MG63 (cell line): ENCODE measurements at regions not wholly inside any gene's neighbourhood (a gene's known extent, or its start where the extent isn't known, plus 50 kb on each side); places are given as distances from the start of the nearest gene placed in this dataset.

Experiments used
- DNase-seq: peaks from one replicate; pipeline ENCODE4 v3.0.0-alpha.2; 2020
- H3K27me3 ChIP-seq: fragments of 250-450 bp; sonication (Bioruptor Pico); 2 replicates; pipeline ENCODE4 v1.5.1; 2020; ENCODE audit warnings: mild to moderate bottlenecking, moderate library complexity
- H3K36me3 ChIP-seq: fragments of 250-450 bp; sonication (Bioruptor Pico); 2 replicates; pipeline ENCODE4 v1.5.1; 2020; ENCODE audit warnings: mild to moderate bottlenecking, moderate library complexity
- H3K4me3 ChIP-seq: fragments of 250-450 bp; sonication (Bioruptor Pico); 2 replicates; pipeline ENCODE4 v1.5.1; 2020; ENCODE audit warnings: mild to moderate bottlenecking, moderate library complexity
- H3K9me3 ChIP-seq: fragments of 250-450 bp; sonication (Bioruptor Pico); 2 replicates; pipeline ENCODE4 v1.5.1; 2020; ENCODE audit warnings: mild to moderate bottlenecking, moderate library complexity

DNA sequence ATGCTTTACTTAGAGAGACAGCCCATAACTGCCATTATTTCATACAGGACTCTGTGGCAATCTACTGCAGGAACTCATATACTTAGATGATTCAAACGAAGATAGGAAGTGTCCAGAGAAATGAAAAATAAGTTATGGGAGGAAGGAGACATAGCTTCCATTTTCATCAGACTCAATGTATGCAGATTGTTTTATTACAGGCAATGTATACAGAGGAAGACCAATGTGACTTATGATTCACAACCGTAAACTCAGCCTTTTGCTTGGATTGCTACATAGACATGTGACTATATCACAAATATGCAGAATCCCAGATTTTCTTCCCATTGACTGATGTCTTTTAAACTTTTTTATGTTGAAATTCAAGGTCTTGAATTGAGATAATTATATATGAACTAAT, 793.4 kb downstream of the SATB2 start:
- H3K4me3 ChIP-seq: no peak overlapping the region
- no peaks in the 10 kb centered on the region for H3K27me3 ChIP-seq
- no peaks in the 10 kb centered on the region for H3K36me3 ChIP-seq
- no peak for DNase-seq
- no peaks in the 10 kb centered on the region for H3K9me3 ChIP-seq

DNA sequence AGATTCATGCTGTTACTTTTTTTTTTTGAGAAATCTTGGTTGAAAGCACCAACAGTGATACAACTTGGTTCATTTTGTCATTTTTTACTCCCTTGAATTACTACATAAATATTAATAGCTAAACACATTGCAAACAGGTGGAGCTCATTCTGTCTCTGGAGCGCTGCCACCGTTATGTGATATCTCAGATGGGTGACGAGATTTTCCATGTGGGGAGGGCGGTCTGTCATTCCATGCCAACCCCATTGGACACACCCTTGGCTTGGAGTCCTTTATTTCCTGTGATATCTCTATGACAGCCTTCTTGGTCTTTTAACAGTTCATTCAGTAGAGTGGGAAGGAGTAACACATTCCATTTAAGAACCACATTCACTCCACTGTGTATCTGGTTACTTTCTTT, 794.8 kb downstream of the SATB2 start:
- no peak overlapping the region for H3K4me3 ChIP-seq
- H3K27me3 ChIP-seq: no peaks in the 10 kb centered on the region
- no peaks in the 10 kb centered on the region for H3K36me3 ChIP-seq
- no peaks in the 10 kb centered on the region for H3K9me3 ChIP-seq
- DNase-seq: no peak

DNA sequence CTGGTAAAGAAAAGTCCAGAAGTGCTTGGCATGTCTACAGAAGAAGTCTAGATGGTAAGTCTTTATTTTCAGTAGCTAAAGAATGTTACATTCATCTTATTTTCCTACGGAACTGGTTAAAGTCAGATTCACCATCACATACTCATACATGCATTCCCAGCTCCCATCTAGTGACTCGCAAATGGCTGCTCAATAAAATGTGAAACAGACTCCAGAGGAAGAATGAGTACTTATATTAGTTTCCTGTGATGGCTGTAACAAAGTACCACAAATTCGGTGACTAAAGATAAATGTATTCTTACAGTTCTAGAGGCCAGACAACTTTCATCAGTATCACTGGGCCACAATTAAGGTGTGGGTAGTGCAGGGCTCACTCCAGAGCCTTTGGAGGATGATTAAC, 797.2 kb downstream of the SATB2 start:
- no peaks in the 10 kb centered on the region for H3K9me3 ChIP-seq
- no peaks in the 10 kb centered on the region for H3K36me3 ChIP-seq
- no peak for DNase-seq
- H3K4me3 ChIP-seq: no peak overlapping the region
- H3K27me3 ChIP-seq: no peaks in the 10 kb centered on the region

DNA sequence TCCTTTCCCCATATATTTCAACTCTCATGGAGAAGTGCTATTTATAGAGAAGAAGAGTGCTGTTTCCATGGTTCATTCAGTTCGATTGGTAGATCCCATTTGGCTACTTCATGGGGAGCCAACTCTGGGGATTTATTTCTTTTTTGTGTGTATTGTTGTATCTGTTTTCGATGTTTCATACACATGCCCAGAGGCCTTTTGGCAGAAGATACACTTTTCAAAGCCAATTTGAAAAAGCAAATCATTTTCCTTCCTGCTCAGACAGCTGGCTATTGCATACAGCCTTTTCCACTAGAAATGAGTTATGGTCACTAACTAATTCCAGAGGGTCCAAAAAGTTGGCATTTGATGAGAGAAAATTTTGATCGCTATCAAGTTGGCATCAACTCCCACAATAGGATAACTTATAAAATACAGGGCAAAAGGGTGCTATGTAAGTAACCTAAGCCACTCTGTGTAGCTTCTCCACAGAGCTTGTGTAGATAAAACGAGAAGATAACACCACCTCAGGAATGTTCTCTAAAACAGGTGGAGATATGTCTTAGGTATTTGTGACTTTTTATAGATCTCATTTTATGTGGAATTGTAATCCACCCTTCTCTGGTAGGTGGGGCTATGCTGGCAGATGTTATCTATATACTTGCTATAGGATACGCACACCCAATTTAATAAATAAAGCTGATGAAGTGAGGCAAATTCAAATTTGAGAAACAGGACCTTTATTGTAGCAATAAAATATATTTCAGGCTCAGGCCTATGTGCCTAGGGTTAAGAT, 798.5 kb downstream of the SATB2 start:
- no peak for DNase-seq
- H3K9me3 ChIP-seq: no peaks in the 10 kb centered on the region

DNA sequence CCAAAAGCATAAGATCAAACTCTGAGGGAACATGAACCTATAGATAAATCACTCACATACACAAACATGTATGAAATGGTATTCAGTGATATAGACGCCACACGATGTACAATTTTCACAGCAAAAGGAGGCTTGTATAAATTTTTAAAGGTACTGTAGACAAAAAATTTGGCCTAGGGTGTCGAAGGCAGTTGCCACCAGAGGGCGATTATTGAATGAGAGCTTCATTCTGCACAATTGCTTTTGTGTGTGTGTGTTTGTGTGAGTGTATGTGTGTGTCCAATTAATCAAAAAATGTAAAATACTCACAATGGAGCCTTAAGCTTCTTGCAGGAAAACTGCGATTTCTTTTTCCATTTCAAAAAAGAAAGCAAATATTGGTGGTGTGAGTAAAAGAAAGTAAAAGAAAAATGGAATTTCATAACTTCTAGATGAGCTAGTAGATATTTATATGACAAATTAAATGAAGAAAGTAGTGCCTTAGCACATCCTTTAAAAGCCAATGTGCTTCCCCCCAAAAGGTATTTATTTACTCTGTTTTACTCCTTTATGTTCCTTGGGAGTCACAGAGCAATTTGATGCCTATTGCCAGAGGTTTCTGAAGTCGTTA, 800.1 kb downstream of the SATB2 start:
- H3K27me3 ChIP-seq: no peaks in the 10 kb centered on the region
- peak; percentile 12 for DNase-seq
- no peaks in the 10 kb centered on the region for H3K9me3 ChIP-seq
- H3K4me3 ChIP-seq: no peak overlapping the region
- no peaks in the 10 kb centered on the region for H3K36me3 ChIP-seq

More for the DNA sequence above, 798.5 kb downstream of the SATB2 start:
- H3K27me3 ChIP-seq: no peaks in the 10 kb centered on the region
- no peaks in the 10 kb centered on the region for H3K36me3 ChIP-seq
- H3K4me3 ChIP-seq: no peak overlapping the region

DNA sequence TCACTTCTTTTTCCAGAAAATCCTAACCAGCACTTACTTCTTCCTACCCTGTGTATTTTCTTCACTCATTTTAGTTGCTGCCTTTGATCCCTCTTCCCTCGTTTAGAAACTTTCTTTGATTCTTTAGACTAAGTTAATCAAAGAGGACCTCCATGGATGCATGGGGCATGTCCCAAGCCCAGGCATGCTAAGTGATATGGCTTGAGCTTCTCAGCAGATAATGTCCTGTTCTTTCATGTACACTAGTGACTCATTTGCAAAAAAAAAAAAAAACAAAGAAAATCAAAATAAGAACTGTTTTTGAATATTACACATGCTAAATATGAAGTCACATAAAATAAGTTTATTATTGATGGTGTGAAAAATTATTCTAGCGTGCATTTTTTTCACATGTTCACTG, 800.9 kb downstream of the SATB2 start:
- H3K27me3 ChIP-seq: 0 out of 2 replicates have a peak, but pooled peaks cover 3% of the 10 kb centered on the region
- DNase-seq: no peak

DNA sequence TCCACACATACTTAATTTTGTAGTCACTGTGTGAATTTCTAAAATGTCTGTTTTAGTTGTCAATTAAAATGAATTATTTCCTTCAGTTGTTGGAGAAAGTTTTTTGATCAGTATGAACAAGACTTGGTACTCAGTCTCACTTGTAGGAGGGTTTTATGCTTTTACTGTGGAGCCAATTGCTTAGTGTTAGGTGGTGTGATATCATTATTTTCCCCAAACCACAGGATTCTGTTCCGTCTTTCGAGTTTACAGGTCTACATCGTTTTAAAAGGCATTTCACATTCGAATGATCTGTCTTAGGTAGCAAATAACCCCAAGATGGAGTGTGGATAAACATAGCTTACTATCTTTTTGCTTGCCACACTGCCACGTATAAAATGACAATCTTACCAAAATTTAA, 803.1 kb downstream of the SATB2 start:
- Histone ChIP-seq H3K36me3 (no peaks in the 10 kb centered on the region), H3K27me3 (0 out of 2 replicates have a peak, but pooled peaks cover 3% of the 10 kb centered on the region), H3K4me3 (no peak overlapping the region), H3K9me3 (no peaks in the 10 kb centered on the region)
- DNase-seq: no peak

More for the DNA sequence above, 800.9 kb downstream of the SATB2 start:
- Histone ChIP-seq H3K36me3 (no peaks in the 10 kb centered on the region), H3K4me3 (no peak overlapping the region), H3K9me3 (no peaks in the 10 kb centered on the region)

DNA sequence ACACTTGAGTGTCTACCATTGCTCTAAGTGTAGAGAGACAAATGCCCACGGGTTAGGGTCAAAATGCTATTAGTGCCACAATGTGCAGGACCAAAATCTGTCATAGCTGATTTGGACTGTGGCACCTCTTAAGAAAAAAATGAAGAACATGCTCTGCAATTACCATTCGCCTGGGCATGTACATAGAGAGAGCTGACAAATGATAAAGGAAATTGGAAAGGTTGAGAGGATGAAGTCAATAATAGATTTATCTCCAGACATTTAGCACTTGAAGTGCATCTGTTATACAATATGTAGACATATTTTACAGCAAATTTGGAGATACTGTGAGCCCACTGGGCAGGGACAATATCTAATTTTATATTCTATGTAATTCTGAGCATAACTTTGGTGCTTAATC, 804.4 kb downstream of the SATB2 start:
- DNase-seq: no peak
- no peaks in the 10 kb centered on the region for H3K36me3 ChIP-seq
- no peak overlapping the region for H3K4me3 ChIP-seq
- H3K9me3 ChIP-seq: no peaks in the 10 kb centered on the region
- H3K27me3 ChIP-seq: 0 out of 2 replicates have a peak, but pooled peaks cover 3% of the 10 kb centered on the region

DNA sequence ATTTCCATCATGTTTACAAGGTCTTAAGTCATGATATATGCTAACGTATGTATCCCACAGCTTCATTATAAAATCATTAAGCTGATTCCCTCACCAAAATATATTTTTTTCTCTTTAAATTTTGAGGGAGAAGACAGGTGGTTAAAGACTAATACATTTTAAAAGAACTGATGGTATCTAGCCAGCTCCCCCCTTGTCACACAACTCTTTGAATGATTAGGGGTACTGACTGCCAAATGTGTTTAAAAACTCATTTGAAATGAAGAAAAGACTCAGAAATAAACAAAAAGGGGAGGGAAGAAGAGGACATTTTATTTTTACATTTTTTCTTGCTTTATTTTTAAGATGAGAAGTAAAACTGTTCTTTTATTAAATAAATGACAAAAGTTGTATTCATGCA, 805.3 kb downstream of the SATB2 start:
- DNase-seq: no peak
- Histone ChIP-seq H3K27me3 (0 out of 2 replicates have a peak, but pooled peaks cover 3% of the 10 kb centered on the region), H3K4me3 (no peak overlapping the region), H3K9me3 (no peaks in the 10 kb centered on the region), H3K36me3 (no peaks in the 10 kb centered on the region)

DNA sequence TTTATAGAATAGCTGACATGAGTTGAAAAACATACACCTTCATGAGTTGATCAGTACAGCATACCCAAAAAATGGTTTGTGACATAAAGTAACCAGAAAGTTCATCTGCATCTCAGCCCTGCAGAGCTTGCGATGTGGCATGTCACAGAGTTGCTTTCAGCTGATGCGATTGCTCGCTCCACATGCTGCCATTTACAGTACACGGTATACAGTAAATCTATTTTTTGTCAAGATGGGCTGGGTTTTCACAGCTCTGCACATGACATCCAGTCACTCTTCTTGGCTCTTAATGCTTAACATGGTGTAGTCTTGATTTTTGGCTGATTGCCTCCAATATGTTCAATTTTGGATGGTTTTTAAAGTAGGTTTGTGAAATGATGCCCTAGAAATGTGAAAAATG, 811.9 kb downstream of the SATB2 start:
- Histone ChIP-seq H3K36me3 (no peaks in the 10 kb centered on the region), H3K4me3 (no peak overlapping the region), H3K27me3 (no peaks in the 10 kb centered on the region), H3K9me3 (no peaks in the 10 kb centered on the region)
- DNase-seq: no peak

DNA sequence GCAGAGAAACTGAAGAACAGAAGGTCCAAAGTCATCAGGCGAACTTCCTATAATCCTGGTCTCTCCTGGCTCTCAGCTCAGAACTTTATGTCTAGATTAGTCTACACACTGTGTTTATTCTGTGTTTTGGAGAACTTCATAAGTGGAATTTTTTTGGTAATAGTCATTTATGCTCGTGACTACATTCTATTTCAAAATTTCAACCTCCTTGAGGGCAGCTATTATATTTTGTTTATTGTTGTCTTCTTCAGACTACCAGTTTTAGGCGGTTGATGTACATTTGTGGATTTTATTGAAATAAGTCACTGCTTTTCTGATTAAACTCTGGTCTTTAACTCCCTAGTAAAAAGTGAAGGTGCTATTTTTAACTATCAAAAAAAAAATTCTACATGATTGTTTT, 816.6 kb downstream of the SATB2 start:
- Histone ChIP-seq H3K4me3 (no peak overlapping the region), H3K9me3 (no peaks in the 10 kb centered on the region), H3K36me3 (no peaks in the 10 kb centered on the region), H3K27me3 (no peaks in the 10 kb centered on the region)
- no peak for DNase-seq

DNA sequence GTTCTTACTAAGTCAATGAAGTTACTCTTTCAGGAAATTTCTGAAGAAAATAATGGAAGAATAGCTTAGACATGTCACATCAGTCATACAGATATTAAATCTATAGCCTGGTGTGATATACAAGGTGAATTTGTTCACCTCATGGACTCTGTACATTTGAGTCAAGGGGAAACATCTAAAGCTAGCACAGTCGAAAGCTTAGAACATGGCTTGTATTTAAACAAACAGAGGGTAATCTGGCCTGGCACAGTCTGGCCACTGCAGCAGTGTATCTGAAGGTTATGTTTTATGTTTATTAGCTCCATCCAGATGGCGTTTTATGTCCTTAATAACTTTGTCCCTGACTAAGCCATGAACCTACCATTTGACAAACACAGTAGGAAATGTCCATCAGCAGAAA, 817.3 kb downstream of the SATB2 start:
- no peak overlapping the region for H3K4me3 ChIP-seq
- H3K27me3 ChIP-seq: no peaks in the 10 kb centered on the region
- no peaks in the 10 kb centered on the region for H3K36me3 ChIP-seq
- no peak for DNase-seq
- H3K9me3 ChIP-seq: no peaks in the 10 kb centered on the region

DNA sequence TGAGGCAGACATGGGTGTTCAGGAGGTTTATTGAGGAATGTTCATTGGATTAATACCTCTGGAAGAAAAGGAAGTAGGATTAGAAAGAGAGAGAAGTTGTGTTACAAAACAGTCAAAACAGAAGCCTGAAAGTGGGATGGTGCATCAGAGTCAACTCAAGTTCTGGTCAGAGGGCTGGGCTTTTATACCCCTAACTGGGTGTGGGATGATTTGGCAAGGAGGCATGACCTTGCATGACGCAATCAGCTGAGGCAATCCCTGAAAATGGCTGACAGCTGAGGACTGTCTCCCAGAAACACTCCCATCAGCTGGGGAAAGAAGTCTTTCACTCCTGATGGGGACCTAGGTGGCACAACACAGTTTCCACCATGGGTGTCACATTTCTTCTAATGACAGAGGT, 818.2 kb downstream of the SATB2 start:
- no peak for DNase-seq
- Histone ChIP-seq H3K27me3 (no peaks in the 10 kb centered on the region), H3K36me3 (no peaks in the 10 kb centered on the region), H3K4me3 (no peak overlapping the region), H3K9me3 (no peaks in the 10 kb centered on the region)

DNA sequence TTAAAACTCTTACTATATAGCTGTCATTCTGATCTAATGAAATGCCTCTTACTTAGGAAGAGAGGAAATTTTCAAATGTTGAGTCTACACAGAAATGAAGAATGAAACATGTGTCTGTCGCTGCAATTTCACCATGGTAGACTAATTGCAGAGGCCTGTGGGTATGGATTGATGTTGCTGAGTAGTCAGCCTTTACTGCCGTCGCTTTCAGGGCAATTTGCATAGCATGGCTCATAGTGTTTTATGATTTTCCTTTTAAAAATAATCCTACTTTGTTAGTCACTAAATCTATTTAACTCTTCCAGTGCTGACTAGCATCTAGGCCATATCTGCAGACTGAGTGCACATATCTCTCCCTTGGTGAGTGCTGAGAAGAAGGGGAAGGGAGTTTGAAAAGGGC, 819.2 kb downstream of the SATB2 start:
- Histone ChIP-seq H3K4me3 (no peak overlapping the region), H3K27me3 (no peaks in the 10 kb centered on the region), H3K9me3 (no peaks in the 10 kb centered on the region), H3K36me3 (no peaks in the 10 kb centered on the region)
- no peak for DNase-seq

DNA sequence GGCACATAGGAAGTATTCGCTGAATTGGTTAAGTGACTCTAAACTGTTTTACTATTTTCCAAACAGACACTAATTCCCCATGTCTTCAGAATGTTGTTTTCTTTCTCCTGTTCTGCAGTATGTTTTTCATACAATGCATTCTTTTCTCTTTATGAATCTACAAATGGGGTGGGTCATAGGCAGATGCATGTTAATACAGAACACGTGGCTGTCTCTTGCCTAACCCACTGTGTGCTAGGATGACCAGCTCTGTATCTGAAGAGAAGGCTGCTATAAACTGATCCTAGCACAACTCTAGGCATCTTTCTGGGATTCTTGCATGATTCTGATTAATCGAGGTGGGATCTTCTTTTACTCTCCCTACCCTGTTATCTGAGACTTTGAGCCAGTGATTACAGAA, 826.0 kb downstream of the PLCL1 start:
- Histone ChIP-seq H3K9me3 (no peaks in the 10 kb centered on the region), H3K36me3 (no peaks in the 10 kb centered on the region), H3K27me3 (no peaks in the 10 kb centered on the region), H3K4me3 (no peak overlapping the region)
- DNase-seq: no peak

DNA sequence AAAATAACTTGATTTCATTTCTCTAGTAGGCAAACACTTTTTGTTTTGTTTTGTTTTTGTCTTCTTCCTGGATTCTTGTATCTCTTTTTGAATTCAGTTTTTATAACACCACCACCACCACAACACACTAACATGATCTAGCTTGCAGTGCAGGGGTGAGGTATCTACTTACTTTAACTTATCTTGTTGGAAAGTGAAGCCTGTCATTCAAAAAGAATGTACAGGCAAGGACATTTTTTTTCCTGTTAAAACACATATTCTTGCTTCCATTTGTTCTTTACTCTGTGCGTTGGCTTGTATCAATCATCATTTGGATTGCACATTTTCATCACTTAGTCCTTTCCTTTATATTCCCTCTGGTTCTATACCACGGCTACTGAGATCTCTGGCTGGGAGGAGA, 824.2 kb downstream of the PLCL1 start:
- Histone ChIP-seq H3K4me3 (no peak overlapping the region), H3K36me3 (no peaks in the 10 kb centered on the region), H3K27me3 (no peaks in the 10 kb centered on the region), H3K9me3 (no peaks in the 10 kb centered on the region)
- DNase-seq: no peak

DNA sequence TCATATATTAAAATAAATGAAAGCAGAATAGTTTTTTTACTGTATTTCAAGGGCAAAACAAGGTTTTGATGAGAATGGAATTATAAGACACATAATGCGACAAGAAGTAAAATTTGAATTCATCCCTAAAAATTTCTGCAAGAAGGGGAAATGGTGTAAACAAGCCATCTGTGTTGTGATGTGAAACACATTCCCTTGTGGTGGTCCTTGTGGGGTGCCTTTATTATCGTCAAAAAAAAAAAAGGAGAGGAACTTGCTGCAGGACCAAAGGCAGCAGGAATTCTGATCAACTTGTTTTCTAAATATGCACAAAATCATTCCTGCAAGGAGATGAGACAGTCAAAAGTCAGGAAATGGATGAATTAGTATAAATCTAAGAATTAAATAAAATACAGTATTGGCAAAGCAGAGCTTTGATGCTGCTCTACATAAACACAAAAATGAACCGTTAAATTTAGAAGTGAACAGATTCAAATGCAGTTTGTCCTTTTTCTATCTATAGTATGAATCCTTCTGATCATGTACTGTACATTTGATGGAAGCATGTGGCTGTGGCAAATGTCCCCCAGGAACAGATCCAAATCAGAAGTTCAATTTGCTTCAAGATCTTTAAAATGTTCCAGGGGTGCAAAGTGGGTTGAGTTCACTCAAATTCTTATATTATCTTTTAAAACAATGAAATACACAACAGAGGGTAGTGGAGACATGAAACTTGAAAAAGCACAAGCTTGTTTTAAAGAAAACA, 818.8 kb downstream of the PLCL1 start:
- H3K36me3 ChIP-seq: no peaks in the 10 kb centered on the region
- DNase-seq: no peak
- no peak overlapping the region for H3K4me3 ChIP-seq
- no peaks in the 10 kb centered on the region for H3K27me3 ChIP-seq
- no peaks in the 10 kb centered on the region for H3K9me3 ChIP-seq
